GM19463 (cell line): ENCODE measurements at regions not wholly inside any gene's neighbourhood (a gene's known extent, or its start where the extent isn't known, plus 50 kb on each side); places are given as distances from the start of the nearest gene placed in this dataset.
"Not testable (repeated sequence)": the region's sequence is repeated elsewhere in the genome, so short reads cannot be mapped to it uniquely, and the experiment has no call there.

ENCODE experiments used
- ATAC-seq: cut with Tn5 transposase; IDR thresholded peaks from one replicate; pipeline ENCODE4 v1.9.1; 2021; ENCODE audit warnings: mild to moderate bottlenecking, moderate library complexity; ENCODE audit not compliant: unreplicated experiment

DNA sequence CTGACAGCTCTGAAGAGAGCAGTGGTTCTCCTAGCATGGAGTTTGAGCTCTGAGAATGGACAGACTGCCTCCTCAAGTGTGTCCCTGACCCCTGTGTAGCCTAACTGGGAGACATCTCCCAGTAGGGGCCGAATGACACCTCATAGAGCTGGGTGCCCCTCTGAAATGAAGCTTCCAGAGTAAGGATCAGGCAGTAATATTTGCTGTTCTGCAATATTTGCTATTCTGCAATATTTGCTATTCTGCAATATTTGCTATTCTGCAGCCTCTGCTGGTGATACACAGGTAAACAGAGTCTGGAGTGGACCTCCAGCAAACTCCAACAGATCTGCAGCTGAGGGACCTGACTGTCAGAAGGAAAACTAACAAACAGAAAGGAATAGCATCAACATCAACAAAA, 105.5 kb downstream of the BUD13 start:
- ATAC-seq, result not testable (repeated sequence)

DNA sequence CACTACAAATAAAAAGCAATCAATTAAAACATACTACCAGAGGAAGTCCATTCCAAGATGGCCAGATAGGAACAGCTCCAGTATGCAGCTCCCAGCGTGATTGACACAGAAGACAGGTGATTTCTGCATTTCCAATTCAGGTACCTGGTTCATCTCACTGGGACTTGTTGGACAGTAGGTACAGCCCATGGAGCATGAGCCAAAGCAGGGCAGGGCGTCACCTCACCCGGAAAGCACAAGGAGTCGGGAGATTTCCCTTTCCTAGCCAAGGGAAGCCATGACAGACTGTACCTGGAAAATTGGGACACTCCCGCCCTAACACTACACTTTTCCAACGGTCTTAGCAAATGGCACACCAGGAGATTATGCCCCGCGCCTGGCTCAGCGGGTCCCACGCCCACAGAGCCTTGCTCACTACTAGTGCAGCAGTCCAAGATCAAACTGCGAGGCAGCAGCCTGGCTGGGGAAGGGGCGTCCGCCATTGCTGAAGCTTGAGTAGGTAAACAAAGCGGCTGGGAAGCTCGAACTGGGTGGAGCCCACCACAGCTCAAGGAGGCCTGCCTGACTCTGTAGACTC, 106.0 kb downstream of the BUD13 start:
- ATAC-seq, result not testable (repeated sequence)

DNA sequence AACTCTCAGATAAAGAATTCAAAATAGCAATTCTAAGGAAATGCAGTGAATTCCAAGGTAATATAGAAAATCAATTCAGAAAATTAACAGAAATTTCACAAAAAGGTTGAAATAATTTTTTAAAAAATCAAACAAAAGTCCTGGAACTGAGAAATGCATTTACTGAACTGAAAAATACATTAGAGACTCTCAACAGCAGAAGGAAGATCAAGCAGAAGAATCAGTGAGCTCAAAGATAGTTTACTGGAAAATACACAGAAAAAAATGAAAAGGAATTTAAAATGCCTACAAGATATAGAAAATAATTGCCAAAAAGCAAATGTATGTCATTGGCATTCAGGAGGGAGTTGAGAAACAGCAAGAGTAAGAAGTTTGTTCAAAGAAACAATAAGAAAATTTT, 107.3 kb downstream of the BUD13 start:
- no peak for ATAC-seq

DNA sequence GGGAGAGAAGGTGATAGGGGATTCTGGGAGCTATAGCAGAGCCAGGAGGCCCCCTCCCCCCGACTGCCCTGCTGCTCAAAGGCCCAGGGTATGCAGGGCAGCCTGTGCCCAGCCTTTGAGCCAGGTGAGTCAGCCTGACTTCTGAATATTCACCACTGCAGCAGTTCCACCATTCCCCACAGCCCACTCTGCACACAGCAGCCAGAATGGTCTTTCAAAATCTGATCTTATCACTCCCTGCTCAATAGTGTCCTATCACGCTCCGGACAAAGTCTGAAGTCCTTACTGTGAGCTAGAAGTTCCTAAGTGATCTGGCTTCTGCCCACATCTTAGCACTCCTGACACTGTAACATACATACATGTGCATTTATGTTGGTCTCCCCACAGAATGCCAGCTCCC, 111.7 kb downstream of the BUD13 start:
- no peak for ATAC-seq

DNA sequence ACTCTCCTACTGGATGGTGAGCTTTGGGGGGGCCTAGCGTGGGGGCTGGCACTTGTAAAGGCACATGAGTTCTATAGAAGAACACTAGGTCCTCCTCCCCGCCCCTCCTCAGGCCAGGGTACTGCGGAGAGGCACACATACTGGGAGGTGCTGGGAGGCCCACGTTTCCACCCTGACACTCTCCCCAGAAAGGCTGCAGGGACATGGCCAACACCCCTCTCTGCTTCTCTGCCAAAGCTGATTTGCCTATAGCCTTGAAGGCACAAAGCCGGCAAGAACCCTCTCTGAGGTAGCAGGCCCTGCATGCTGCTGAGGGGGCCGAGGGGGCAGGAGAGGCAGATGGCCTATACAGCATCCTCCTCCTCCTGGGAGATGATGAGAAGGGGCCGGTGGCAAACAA, 112.8 kb downstream of the BUD13 start:
- no peak for ATAC-seq

DNA sequence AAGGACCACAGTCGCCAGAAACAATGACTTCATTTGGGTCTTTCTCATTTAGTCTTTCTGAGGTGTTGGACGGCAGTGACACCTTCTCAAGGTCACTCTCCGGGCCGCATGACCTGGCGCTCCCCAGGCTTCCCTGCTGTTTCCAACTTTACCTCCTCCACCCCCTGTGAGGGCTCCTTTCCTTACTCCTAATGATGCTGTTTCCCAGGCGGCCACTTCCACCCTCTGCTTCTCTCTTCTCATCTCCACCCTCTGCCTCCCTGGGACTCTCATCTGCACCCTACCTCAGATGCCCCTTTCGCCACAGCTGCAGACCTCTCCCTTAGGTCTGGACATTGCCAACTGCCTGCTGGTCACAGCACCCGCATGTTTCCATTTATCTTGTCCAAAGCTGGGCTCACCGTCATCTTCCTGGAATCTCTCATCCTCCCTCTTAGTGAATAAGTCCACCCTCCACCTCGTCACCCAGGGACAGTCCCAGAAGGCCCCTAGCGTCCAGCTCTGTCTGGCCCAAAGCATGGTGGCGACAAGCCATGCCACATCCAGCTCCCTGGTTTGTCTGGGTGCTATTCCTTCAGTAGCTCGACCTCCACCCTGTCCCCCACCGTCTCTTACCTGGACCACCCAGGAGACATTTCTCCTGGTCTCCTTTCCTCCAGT, 113.8 kb downstream of the BUD13 start:
- ATAC-seq, result no peak

DNA sequence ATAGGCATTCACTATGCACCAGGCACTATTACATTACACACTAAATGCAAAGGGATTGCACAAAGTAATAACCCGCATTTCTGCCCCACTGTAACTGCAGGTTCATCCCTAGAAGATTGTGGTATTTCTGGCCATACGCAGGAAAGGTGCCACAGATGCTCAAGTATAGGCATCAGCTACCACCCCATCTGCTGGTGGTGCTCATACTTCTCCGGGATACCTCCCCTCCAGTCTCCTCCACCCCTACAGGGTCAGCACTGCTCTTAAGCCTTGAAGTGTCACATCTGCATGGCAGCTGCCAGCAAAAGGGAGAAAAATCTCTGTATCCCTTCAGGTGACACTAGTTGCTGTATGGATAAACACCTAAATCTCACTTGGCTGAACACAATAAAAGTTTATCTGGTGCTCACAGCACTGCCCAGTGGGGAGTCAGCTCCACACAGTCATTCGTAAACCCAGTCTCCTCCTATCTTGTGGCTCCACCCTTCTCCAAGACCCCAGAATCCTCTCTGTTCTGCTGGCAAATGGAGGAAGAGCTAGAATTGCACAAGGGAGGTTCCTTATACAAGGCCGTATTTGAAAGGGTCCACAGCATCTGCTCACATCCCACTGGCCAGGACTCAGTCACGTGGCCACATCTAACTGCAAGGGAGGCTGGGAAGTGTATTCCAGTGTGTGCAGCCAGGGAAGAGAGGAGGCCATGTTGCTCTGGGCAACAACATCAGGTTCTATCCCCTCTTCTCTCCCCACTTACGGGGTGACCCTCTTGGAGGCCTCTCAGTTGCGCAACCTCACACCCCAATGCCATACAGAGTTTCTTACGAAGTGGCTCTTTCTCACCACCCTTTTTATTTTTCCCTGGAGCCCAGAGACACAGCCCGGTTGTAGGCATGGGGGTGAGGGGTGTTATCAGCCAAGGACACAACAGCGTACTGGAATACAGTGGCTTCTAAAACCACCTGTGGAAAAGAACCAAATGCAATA, 114.7 kb downstream of the BUD13 start:
- ATAC-seq, result no peak

DNA sequence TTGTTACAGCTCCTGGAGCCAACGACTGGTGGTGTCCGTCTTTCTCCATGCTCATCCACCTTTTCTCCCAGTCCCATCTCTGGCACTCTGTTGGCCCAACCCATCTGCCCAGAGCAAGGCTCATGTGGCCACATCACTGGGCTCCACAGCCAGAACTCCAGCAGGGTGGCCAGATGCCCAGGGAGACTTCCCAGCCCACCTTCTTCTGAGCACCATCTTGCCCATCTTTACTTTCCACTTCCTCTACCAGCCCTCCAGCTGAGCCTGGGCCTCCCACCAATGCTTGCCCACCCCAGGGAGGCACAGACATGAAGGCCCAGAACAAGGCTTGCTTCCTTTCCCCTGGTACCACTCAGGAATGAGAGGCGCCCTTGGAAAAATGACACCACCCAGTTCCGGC, 116.8 kb downstream of the BUD13 start:
- no peak for ATAC-seq

DNA sequence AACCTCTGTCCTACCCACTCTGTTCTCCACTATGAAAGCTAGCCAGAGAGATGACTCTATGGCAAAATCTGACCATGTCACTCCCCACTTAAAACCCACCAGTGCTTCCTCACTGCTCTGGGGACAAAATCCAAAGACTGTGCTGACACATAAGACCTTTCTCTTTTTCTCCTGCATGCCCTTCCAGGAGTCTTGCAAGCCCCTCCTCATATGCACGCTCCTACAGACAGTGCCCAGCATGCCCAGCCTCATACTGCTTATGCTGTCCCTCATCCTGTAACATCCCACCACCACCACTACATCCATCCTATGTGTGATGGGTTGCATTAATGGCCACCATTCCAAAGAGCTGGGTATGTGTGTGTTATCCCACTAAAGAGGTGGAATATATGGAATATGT, 118.3 kb downstream of the BUD13 start:
- no peak for ATAC-seq

DNA sequence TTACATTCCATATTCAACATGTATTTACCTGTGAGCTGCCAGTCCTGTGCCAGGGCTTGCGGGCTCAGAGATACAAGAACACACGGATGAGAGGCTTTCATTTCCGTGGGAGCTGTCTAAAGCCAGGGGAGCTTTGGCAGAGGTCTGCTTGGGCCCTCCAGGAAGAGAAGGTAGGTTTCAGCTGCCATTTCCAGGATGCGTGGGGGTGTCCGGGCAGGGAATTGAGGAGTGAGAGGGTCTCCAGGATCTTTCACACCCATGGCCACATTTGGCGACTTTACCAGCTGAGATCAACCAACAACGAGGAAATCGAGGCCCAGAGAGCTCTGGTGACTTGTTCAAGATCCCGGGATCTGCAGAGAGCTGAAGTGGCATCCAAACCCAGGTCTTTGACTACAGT, 119.6 kb downstream of the BUD13 start:
- ATAC-seq, result no peak

DNA sequence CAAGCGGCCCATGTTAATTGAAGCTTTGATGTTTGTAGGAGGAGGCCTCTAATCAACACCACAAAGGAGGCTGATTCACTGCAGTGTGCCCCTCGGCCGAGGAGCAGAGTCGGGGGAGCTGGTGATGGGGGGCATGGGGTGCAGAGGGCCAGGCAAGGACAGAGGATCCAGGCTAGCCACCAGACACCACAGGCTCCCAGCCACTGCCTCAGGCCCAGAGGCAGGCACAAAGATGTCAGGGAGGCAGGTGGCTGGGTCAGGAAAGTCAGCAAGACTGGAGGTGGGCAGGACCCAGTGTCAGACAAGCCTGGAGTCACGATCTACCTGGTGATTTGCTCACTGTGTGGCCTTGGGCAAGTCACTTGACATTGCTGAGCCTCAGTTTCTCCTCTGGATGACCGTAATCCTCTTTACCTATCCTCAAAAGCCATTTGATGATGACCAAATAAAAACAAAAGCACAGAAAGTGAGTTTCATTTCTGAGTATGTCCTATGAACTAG, 121.0 kb downstream of the BUD13 start:
- no peak for ATAC-seq

DNA sequence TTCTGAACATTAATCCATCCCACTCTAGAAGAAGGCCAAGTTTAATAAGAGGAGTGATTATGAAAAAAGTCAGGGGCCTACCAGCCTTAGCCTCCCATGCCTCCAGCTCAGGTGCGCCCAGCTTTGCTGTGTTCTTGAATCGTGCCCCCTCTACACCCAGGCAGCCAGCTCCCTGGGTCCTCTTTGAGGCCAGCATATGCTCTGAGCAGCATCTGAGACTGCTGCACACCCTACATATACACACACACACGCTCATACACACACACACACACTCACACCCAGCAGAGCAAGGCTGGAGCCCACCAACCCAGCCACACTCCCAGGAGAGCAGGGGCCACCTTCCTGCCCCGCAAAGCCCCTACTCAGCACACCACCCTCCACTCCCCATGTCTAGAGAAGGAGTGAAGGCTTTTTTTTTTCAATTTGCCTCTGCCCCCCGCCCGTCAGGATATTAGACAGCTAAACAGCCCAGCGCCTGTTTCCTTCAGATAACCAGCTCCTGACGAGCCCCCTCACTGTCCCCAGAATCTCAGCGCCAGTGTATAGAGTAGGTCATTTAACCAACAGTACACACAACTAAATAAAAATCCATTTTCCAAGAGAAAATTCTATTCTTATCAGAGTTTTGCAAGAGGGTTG, 121.6 kb downstream of the BUD13 start:
- no peak for ATAC-seq

DNA sequence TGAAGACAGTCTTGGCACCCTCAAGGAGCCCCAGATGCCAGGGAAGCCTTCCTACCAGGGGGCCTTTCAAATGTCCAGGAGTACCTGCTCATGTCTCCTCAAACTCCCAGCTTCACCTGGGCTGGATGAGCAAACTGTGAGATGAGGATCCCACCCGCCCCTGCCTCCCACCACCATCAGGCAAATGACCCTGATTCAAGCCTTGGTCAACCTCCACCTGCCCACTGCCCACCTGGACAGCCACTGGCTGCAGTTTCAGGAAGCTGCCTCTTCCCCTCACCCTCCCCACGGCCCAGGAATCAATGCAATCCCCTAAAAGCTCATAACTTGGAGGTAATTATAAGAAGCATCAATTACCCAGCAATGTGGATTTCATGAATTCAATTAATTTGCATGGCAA, 122.7 kb downstream of the BUD13 start:
- no peak for ATAC-seq

DNA sequence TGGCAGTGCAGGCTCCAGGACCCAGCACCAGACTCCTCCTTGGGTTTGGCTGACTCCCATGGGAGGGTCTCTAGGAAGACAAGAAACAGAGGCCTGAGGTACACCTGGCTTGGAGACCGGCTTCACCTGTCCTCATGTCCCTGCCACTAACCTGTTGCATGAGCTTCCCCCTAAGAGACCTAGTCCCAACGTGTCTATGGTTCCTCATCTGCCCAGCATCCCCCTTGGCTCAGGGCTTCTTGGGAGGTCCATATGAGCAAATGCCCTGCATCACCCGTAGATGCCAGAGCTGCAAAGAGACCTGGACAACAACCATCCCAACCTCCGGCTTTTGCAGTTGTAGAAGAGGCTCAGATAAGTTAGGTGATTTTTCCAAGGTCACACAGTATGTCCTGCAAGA, 123.5 kb downstream of the BUD13 start:
- ATAC-seq, result no peak

DNA sequence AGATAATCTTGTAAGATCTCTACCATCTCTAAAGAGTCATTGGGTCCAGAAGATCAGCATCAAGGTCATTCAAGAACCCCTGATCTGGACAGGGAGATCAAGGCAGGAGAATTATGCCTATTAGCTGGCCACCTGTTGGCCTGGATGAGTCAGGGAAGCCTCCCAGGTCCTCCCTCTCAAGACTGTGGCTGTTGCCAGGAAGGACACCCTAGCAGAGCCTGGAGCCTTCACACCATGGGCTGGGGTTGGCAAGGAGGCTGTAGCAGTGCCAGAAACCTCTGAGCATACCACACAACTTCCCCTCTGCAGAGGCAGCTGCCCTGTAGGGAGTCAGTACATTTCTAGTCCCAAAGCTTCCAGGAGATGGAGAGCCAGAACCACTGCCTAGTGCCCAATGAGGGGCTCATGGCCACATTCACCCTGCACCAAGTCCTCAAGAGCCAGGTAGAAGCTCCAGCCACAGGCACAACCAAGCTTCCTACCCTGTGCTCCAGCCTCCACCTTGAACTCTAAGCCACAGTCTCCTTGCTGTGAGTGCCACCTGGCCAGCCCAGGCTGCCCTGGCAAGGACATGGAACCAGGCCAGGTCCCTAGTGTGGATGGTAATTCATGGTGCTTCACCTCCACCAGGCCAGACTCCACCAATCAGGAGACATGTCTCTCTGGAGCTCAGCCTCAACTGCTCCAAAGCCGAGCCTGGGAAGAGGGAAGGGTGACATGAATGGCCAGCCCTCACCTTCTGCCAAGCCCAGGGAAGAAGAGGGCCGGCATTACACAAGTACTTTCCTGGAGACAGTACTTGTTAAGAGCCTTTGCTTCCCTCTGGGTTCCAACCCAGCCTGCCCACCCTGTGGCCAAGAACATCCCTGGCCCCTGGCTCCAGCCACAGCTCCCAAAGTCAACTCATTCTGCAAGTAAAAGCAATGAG, 124.3 kb downstream of the BUD13 start:
- ATAC-seq, result no peak

DNA sequence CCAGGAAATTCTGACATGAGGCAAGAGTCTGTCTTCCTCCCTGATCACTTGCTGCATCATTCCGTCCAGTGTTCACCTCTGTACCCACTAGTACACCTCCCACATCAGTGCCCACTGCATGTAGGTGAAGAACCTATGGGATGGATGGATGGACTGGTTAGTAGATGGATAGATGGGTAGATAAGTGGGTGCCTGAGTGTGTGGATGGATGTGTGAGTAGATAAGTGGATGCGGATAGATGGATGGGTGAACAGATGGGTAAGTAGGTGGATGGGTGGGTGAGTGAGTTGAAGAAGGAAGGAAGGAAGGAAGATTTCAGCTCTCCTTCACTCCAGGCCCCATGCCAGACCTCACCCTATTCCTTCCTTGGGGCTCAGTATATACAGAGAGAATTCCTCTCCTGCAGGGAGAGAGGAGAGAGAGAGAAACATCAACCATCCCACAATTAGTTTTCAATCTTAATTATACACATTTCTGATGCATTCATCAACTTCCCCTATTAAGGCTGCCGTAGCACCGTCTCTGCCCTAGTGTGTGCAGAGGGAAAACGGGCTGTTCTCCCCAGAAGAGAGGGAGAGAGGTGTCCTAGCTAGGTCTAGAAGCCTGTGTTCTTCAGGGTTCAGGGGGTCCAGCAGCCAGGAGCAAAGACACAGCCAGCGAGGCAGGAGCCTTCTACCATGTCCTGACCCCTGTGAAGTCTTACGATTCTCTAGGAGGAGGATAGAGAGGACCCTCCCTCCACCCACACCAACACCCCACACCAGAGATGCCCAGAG, 125.3 kb downstream of the BUD13 start:
- ATAC-seq, result no peak

DNA sequence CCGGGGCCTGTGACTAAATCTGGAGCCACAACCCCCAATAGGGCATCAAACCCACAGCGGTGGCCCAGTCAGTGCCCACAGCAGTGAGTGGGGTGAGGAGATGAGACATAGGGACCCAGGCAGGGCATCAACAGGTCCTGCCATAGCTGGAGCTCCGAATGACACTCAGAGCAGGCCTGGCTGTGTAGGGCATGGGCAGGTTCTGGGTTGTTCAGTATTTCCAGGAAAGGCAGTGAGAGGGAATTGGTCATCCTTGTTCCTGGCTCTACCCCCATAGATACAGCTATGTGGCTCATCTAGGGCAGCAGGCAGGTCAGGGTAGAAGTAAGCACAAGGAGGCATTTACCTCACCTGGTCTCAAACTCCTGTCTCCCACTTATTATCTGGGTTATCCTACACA, 126.6 kb downstream of the BUD13 start:
- ATAC-seq, result no peak

DNA sequence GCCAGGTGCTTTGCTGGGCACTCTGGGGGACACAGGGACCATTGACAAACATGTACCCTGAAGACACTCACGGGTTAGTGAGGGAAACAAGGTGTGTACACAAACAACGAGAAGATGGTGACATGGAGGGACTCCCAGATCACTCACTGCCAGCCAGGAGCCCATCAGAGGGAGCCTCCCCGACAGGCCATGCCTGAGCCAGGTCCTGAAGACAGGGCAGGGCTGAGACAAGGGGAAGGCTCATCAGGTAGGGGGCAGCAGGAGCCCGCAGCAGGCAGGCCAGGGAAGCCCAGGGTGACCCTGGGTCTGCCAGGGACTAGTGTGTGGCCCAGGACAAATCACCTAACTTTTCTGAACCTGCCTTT, 127.9 kb downstream of the BUD13 start:
- no peak for ATAC-seq

DNA sequence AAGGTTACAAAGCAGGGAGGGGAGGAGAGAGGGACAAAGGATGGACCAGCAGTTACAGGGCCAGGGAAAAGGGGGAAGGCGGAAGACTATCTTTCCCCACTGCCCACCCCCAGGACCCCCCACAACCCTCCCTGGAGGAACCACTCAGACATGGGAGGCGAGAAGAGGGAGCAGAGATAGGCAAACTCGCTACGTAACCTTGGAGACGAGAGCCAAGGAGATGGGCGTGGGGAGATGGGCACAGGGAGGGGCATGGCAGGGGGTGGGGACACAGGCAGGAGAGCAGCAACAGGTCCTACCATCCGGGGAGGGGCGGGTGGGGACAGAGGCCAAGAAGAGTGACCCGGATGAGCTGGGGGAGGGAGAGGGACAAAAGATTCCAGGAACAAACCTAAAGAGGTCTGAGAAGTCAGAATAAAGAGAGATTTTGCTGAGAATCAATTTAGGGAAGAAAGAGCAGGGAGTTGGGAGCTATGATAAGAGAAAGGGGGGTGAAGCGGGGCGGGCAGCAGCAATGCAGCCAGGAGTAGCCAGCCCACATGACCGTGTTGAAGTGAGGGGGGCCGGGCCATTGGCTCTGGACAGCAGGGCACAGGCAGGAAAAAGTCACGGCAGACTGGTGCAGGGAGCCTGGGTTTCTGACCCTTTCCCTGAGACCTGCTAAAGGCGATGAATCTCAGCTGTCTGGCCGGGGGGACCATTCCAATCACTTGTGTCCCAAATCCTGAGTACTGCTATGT, 128.4 kb downstream of the BUD13 start:
- ATAC-seq, result no peak
